LNCaP clone FGC (cell line): ENCODE measurements at regions not wholly inside any gene's neighbourhood (a gene's known extent, or its start where the extent isn't known, plus 50 kb on each side); places are given as distances from the start of the nearest gene placed in this dataset.

Source experiments
- DNase-seq: peaks from one replicate; pipeline ENCODE4 v3.0.0-alpha.2; 2011; ENCODE audit warnings: low read depth
- H3K4me3 ChIP-seq: 2 replicates; pipeline ENCODE4 v1.5.1; 2011; ENCODE audit warnings: mild to moderate bottlenecking, low read depth, low read length, control low read depth
- CTCF ChIP-seq: IDR thresholded peaks from 2 replicates; pipeline ENCODE4 v1.5.1; 2012; ENCODE audit warnings: mild to moderate bottlenecking; ENCODE audit not compliant: control insufficient read depth, insufficient read depth; ENCODE audit errors: extremely low read depth

DNA sequence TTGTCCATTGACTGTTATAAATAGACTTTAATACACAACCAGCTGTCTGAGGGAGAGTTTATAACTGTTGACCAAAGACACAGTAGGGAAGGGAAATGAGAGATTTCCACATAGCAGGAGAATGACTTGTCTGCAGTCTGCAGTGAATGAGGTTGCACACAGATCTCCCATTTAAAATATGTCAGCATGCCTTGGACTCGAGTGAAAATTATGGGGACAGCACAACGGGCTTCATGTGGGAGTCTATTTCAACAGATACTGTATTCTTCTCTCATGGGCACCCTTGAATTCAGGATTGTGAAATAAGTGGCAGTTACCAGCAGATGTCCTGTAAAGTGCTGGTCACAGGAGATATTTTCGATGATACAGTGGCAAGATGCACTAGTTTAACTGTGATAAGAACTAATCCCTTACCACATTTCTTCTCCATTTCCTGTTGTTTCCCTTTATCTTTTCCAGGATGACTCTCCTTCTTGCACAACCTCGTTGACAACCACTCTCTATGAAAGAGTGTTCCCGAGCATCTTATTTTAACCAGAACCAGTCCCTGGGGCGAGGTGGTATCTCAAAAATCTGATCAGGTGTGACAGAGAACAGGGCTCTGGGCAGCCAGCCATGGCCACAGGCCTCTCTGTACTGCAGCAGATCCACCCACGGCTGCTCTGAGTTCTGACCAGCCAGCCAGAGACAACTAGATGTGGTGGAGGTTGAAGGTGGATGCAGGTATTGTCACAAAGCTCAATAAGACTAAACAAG is 51.5 kb upstream of the MAP3K1 start:
- DNase-seq: no peak
- no peak overlapping the region for H3K4me3 ChIP-seq
- TF ChIP-seq CTCF: no peak

DNA sequence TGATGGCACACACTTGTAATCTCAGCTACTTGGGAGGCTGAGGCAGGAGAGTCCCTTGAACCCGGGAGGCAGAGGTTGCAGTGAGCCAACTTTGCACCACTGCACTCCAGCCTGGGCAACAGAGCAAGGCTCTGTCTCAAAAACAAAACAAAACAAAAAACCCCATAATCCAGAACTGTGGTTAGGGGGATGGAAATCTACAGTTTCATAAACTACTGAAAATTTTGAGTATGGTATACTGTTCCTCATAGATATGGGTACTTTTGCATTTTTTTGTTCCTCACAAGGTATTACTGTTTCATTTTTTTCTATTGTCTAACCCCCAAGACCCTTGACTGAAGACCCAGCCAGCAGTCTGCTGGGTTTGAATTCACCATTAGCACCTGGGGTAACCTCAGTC is 52.2 kb upstream of the MAP3K1 start:
- no peak for DNase-seq
- no peak overlapping the region for H3K4me3 ChIP-seq
- TF ChIP-seq CTCF: no peak

GRCh38 chr5:56761151-56761885 is 54.0 kb upstream of the MAP3K1 start:
- H3K4me3 ChIP-seq: no peak overlapping the region
- no peak for DNase-seq
- TF ChIP-seq CTCF: no peak

GRCh38 chr5:56760723-56761122 is 54.6 kb upstream of the MAP3K1 start:
- DNase-seq: no peak
- no peak for TF ChIP-seq CTCF
- H3K4me3 ChIP-seq: no peak overlapping the region

- no peak for TF ChIP-seq CTCF
- DNase-seq: no peak
Observed at GRCh38 chr5:56759521-56760216, 55.7 kb upstream of the MAP3K1 start.

DNA sequence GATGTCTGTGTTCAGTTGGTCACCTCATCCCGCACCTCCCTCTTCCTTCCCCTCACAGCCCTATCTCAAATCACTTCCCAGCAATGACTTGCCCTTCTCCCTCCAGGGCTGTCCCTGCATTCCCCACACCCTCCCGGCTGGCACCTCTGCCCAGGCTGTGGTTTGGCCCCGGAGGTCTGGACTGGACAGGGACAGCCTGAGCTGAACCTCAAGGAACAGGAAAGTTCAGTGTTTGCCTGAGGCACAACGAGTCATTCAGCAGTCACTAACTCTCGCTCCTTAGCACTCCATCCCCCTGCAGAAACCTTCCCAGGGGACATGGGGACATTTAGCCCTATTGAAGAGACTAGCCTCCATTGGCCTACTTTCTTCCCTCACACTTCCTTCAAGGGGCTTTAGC is 58.3 kb upstream of the MAP3K1 start:
- no peak overlapping the region for H3K4me3 ChIP-seq
- DNase-seq: no peak
- TF ChIP-seq CTCF: no peak

More at GRCh38 chr5:56759521-56760216, 55.7 kb upstream of the MAP3K1 start:
- no peak overlapping the region for H3K4me3 ChIP-seq
